ENCODE measurements at regions not wholly inside any gene's neighbourhood (a gene's known extent, or its start where the extent isn't known, plus 50 kb on each side); places are given as distances from the start of the nearest gene placed in this dataset.

DNA sequence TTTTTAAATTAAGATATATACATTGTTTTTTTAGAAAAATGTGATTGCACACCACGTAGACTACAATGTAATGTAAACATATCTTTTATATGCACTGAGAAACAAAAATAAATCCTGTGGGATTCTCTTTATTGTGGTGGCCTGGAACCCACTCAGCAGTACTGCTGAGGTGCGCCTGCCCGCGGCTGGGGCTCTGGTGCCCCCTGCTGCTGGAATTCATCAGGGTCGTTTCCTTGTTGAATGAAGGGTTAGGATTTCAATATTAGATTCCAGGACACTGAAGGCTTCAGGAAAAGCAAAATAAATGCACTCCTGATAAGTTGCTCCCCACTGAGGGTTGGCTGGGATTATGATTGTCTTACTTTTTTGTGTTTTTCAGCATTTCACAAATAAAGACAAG lies 175.8 kb upstream of the GGTLC1 start (continued):
- TF ChIP-seq, protein P1, sequence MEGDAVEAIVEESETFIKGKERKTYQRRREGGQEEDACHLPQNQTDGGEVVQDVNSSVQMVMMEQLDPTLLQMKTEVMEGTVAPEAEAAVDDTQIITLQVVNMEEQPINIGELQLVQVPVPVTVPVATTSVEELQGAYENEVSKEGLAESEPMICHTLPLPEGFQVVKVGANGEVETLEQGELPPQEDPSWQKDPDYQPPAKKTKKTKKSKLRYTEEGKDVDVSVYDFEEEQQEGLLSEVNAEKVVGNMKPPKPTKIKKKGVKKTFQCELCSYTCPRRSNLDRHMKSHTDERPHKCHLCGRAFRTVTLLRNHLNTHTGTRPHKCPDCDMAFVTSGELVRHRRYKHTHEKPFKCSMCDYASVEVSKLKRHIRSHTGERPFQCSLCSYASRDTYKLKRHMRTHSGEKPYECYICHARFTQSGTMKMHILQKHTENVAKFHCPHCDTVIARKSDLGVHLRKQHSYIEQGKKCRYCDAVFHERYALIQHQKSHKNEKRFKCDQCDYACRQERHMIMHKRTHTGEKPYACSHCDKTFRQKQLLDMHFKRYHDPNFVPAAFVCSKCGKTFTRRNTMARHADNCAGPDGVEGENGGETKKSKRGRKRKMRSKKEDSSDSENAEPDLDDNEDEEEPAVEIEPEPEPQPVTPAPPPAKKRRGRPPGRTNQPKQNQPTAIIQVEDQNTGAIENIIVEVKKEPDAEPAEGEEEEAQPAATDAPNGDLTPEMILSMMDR (IDR thresholded peaks at IDR 0.05 in 2 of 3, conservative IDR thresholded peaks at IDR 0.05 in 1 of 3; ENCODE audit: insufficient read depth in 2 of 3, low read depth in 1 of 3, low read length in 3 of 3): peak; percentile 49 to 52 (median 50)
- TF ChIP-seq HCFC1 (IDR thresholded peaks at IDR 0.05; ENCODE audit: low read depth, low read length) (no peak), TRIM24 (IDR thresholded peaks at IDR 0.05) (no peak), ZNF232 (CRISPR knock-in tag; IDR thresholded peaks at IDR 0.05) (no peak), GATAD2A (IDR thresholded peaks at IDR 0.05) (no peak), TRIM28 (IDR thresholded peaks at IDR 0.05) (no peak), LCOR (CRISPR knock-in tag; IDR thresholded peaks at IDR 0.05) (no peak), ZNF124 (CRISPR knock-in tag; IDR thresholded peaks at IDR 0.05) (no peak), MCM5 (IDR thresholded peaks at IDR 0.05; ENCODE audit: low read depth) (no peak), SAP30 (IDR thresholded peaks at IDR 0.05; ENCODE audit: borderline replicate concordance, insufficient read depth, low read depth, low read length, poor library complexity, severe bottlenecking) (no peak), ZNF644 (tag; IDR thresholded peaks at IDR 0.05; ENCODE audit: low read depth) (no peak)
- TF ChIP-seq, protein P2, sequence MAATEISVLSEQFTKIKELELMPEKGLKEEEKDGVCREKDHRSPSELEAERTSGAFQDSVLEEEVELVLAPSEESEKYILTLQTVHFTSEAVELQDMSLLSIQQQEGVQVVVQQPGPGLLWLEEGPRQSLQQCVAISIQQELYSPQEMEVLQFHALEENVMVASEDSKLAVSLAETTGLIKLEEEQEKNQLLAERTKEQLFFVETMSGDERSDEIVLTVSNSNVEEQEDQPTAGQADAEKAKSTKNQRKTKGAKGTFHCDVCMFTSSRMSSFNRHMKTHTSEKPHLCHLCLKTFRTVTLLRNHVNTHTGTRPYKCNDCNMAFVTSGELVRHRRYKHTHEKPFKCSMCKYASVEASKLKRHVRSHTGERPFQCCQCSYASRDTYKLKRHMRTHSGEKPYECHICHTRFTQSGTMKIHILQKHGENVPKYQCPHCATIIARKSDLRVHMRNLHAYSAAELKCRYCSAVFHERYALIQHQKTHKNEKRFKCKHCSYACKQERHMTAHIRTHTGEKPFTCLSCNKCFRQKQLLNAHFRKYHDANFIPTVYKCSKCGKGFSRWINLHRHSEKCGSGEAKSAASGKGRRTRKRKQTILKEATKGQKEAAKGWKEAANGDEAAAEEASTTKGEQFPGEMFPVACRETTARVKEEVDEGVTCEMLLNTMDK (IDR thresholded peaks at IDR 0.05; ENCODE audit: borderline replicate concordance, insufficient read depth, low read depth, low read length, poor library complexity, severe bottlenecking): peak; percentile 26
- TF ChIP-seq, protein P3, sequence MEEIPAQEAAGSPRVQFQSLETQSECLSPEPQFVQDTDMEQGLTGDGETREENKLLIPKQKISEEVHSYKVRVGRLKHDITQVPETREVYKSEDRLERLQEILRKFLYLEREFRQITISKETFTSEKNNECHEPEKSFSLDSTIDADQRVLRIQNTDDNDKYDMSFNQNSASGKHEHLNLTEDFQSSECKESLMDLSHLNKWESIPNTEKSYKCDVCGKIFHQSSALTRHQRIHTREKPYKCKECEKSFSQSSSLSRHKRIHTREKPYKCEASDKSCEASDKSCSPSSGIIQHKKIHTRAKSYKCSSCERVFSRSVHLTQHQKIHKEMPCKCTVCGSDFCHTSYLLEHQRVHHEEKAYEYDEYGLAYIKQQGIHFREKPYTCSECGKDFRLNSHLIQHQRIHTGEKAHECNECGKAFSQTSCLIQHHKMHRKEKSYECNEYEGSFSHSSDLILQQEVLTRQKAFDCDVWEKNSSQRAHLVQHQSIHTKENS (CRISPR knock-in tag; IDR thresholded peaks at IDR 0.05): no peak

All from K562 (cell line).